ACC112 (cell line): ENCODE measurements at regions not wholly inside any gene's neighbourhood (a gene's known extent, or its start where the extent isn't known, plus 50 kb on each side); places are given as distances from the start of the nearest gene placed in this dataset.

Source experiments
- H2AFZ ChIP-seq: fragments of 200-600 bp; sonication (generic); one replicate; pipeline ENCODE4 v1.6.0; 2017; ENCODE audit warnings: antibody characterized with exemption, low read length; ENCODE audit not compliant: unreplicated experiment
- H3K27ac ChIP-seq: fragments of 200-600 bp; sonication (generic); 2 replicates; pipeline ENCODE4 v1.5.1; 2014; ENCODE audit warnings: low read depth, mild to moderate bottlenecking, antibody characterized with exemption, low read length, moderate library complexity
- H3K27me3 ChIP-seq: fragments of 200-600 bp; sonication (generic); 2 replicates; pipeline ENCODE4 v1.6.1; 2014; ENCODE audit warnings: mild to moderate bottlenecking, antibody characterized with exemption, low read length, moderate library complexity, mixed read lengths; ENCODE audit not compliant: insufficient read depth
- H3K36me3 ChIP-seq: fragments of 200-600 bp; sonication (generic); 2 replicates; pipeline ENCODE4 v1.6.1; 2016; ENCODE audit warnings: mild to moderate bottlenecking, antibody characterized with exemption, low read length, moderate library complexity, mixed read lengths; ENCODE audit not compliant: insufficient read depth
- H3K4me1 ChIP-seq: fragments of 200-600 bp; sonication (generic); one replicate; pipeline ENCODE4 v1.6.1; 2016; ENCODE audit warnings: low read length, mixed read lengths; ENCODE audit not compliant: insufficient read depth, unreplicated experiment, control insufficient read depth
- H3K4me3 ChIP-seq: fragments of 200-600 bp; sonication (generic); 2 replicates; pipeline ENCODE4 v1.5.1; 2014; ENCODE audit warnings: mild to moderate bottlenecking, low read depth, low read length
- H3K79me2 ChIP-seq: fragments of 200-600 bp; sonication (generic); one replicate; pipeline ENCODE4 v1.6.0; 2016; ENCODE audit warnings: low read length; ENCODE audit not compliant: control insufficient read depth, unreplicated experiment, insufficient read depth

DNA sequence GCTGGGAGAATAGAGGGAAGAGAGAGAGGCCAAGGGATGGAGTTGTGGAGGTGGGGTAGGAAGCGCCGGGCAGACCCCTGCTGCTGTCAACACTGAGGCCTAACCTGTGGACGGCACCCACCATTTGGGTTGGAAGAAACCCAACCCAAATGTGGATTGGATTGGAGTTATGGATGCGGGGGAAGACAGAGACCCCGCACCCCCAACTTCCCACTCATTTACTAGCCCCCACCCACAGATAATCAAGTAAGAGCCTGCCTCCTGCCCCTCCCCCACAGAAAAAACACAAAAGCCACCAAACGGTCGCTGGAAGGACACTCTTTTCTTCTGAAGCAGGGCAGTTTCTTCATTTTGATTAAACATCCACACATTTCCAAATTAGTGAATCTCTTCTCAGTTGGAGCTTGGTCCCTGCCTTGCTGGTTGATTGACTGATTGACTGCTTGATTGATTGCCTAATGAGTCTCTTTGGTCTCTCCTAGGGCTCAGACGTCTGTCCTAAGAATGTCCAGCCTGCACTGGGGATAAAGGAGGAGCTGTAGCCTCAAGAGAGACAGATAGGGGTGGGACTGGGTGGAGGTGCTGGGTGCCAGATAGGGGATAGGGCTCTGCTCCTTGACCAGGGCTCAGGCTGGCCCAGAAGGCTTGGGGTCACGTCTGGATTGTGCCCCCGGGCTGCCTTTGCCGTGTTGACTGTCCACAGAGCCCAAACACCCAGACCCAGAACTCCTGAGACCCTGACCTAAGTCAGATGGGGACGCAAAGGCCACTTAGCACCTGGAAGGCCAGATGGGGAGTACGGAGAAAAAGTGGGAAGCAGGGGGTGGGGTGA, 74.9 kb upstream of the FOXP4 start:
- no peak overlapping the region for H3K27ac ChIP-seq
- no peaks in the 10 kb centered on the region for H3K36me3 ChIP-seq
- peaks cover 16% of the 10 kb centered on the region for H3K4me1 ChIP-seq
- H3K79me2 ChIP-seq: no peaks in the 10 kb centered on the region
- H3K27me3 ChIP-seq: peaks cover 16% of the 10 kb centered on the region; the same call in 1 of the 2 replicates
- peak overlapping the region; percentile 34; the same call in 1 of the 2 replicates for H3K4me3 ChIP-seq
- no peak overlapping the region for H2AFZ ChIP-seq

DNA sequence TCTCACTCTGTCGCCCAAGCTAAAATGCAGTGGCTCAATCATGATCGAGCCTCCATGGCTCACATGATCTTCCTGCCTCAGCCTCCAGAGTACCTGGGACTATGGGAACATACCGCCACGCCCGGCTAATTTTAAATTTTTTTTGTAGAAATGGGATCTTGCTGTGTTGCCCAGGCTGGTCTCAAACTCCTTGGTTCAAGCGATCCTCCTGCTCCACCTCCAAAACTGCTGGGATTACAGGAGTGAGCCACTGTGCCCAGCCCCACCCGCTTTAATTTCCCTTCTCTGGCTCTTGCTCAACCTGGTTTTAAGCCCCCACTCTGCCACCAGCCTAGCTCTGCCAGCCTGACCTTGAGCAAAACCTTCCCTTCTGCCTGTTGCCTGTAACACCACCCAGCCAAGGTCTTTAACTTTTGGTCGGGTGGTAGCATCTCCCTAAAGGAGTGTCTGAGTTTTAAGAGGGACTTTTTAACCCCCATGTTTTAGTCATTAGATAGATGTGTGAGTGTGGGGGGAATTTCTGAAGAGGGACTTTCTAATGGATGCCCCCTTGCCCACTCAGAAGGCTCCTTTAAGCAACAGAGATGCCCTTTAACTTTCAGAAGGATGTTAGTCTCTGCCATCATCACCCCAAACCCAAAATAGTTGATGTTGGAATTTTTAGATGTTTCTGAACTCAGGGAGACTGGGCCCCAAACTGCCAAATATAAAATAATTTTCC, 71.8 kb upstream of the FOXP4 start:
- Histone ChIP-seq H3K27ac (no peak overlapping the region), H3K36me3 (no peaks in the 10 kb centered on the region), H3K27me3 (peaks cover 29% of the 10 kb centered on the region), H3K4me3 (no peak overlapping the region), H3K79me2 (no peaks in the 10 kb centered on the region), H2AFZ (no peak overlapping the region), H3K4me1 (peaks cover 11% of the 10 kb centered on the region)

DNA sequence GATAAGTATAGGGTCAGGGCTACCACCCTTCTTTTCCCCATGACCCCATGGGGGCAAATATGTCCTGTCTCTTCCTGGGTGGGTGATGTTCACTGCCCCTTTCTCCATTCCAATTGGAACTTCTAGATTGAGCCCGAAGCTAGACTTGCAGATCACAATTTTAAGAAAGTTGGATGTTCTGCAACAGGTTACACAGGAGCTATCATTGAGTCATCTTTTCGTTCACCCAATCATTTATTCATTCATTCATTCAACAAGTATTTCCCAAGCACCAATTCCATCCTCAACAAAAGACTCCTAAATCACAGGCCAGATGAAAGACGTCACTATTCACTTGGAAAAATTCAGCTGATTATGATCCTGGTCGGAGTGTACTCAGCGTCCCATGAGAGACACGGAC, 71.0 kb upstream of the FOXP4 start:
- H3K27ac ChIP-seq: no peak overlapping the region
- peaks cover 29% of the 10 kb centered on the region for H3K27me3 ChIP-seq
- no peak overlapping the region for H2AFZ ChIP-seq
- H3K36me3 ChIP-seq: no peaks in the 10 kb centered on the region
- no peak overlapping the region for H3K4me3 ChIP-seq
- no peaks in the 10 kb centered on the region for H3K79me2 ChIP-seq
- H3K4me1 ChIP-seq: peaks cover 10% of the 10 kb centered on the region

DNA sequence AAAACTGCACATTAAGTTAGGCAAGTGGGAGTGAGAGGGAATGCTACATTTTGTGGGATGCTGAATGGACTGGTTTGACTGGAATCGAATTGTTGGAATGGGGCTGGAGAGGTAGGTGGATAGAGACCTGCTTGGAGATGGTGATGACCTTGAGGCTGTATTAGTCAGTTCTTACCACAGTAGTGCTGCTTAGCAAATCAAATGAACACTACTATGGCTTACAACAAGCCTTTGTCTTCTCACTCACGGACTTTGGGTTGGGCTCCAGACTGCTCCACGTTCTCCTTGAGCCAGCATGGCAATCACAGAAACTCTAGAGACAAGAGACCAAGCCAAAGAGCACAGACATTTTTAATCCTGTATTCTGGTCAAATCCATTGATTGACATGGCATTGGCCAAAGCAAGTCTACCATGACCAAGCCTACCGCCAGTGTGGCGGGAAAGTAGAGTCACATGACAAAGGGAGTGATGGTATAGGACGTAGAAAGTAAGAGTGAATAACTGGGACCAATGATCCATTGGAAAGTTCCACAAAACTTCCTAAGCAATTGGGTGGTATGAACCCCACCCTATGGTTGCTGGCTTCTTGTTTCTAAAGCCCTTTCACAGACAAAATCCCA, 70.3 kb upstream of the FOXP4 start:
- H3K27ac ChIP-seq: no peak overlapping the region
- H2AFZ ChIP-seq: no peak overlapping the region
- no peaks in the 10 kb centered on the region for H3K79me2 ChIP-seq
- no peak overlapping the region for H3K4me3 ChIP-seq
- H3K4me1 ChIP-seq: peaks cover 5% of the 10 kb centered on the region
- H3K27me3 ChIP-seq: peaks cover 29% of the 10 kb centered on the region
- no peaks in the 10 kb centered on the region for H3K36me3 ChIP-seq

DNA sequence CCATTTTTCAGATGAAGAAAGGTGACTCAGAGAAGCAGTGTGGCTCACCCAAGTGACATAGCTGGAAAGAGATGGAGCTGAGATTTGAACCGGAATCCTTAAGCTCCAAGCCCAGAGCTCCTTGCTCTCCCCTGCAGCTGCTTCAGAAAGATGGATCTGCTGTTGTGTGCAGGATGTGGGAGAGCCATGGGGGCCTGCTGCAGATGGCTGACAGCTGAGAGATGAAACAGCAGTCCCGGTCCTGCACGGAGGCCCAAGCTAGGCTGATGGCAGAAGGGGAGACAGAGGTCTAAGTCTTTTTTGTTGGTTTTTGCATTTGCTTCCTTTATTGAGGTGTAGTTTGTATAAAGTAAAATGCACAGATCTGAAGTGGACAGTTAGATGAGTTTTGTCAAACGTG, 69.8 kb upstream of the FOXP4 start:
- no peaks in the 10 kb centered on the region for H3K4me1 ChIP-seq
- H3K27me3 ChIP-seq: peaks cover 29% of the 10 kb centered on the region
- no peak overlapping the region for H2AFZ ChIP-seq
- H3K27ac ChIP-seq: no peak overlapping the region
- H3K79me2 ChIP-seq: no peaks in the 10 kb centered on the region
- no peaks in the 10 kb centered on the region for H3K36me3 ChIP-seq
- no peak overlapping the region for H3K4me3 ChIP-seq

DNA sequence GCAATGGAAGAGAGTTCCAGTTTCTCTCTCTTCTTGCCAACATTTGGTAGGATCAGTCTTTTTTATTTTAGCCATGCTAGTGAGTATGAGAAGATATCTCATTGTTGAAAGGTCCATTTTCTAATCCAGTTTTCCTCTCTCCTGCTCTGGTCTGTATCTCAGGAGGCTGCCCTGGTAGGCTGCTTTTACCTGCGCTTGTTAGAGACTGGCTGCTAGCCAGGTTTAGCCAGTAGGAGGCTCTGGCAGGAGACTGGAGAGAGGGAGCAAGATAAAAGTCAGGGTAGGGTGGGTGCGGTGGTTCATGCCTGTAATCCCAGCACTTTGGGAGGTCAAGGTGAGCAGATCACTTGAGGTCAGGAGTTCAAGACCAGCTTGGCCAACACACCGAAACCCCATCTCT, 68.6 kb upstream of the FOXP4 start:
- H2AFZ ChIP-seq: no peak overlapping the region
- H3K4me1 ChIP-seq: no peaks in the 10 kb centered on the region
- no peaks in the 10 kb centered on the region for H3K79me2 ChIP-seq
- no peak overlapping the region for H3K27ac ChIP-seq
- H3K36me3 ChIP-seq: no peaks in the 10 kb centered on the region
- peaks cover 29% of the 10 kb centered on the region for H3K27me3 ChIP-seq
- H3K4me3 ChIP-seq: no peak overlapping the region

DNA sequence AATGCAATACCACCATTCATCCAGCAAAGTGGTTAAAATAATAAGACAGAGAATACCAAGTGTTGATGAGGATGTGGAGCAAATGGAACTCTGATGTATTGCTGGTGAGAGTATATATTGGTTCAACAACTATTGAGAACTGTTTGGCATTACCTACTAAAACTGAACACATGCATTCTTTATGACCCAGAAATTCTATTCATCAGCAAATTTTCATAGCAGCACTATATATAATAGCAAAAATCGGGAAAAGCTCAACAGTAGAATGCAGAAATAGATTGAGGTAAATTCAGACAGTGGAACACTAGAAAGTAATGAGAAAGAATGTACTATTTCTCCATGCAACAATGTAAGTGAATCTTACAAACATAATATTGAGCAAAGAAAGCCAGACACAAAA, 62.2 kb upstream of the FOXP4 start:
- Histone ChIP-seq H3K36me3 (no peaks in the 10 kb centered on the region), H3K79me2 (no peaks in the 10 kb centered on the region), H3K27me3 (0 out of 2 replicates have a peak, but pooled peaks cover 4% of the 10 kb centered on the region), H2AFZ (no peak overlapping the region), H3K4me3 (no peak overlapping the region), H3K27ac (no peak overlapping the region), H3K4me1 (peaks cover 13% of the 10 kb centered on the region)

DNA sequence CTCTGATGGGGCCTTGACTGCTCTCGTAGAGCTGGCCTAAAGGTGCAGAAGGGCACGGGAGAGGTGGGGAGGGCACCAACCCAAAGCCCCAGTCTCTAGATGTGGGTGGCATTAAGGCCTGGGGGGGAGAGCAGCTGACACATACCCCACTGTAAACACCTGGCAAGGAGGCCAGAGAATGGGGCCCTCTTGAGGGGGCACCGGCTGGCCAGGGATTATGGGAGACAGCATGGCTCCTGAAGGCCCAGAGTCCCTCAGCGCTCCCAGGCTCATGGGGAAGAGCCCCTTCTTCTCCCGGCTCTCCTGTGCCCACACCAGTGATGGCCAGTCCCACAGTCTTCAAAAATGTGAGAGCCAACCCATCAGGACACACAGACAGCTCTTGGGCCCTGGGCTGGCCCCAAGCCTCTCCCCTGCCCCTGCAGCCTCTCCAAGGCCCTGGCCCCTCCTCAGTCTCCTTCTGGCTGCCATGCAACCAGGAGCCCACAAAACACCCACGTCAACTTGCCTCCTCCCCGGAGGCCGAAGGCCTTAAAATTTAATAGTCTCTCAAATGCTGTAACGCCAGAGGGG, 58.2 kb upstream of the FOXP4 start:
- no peaks in the 10 kb centered on the region for H3K36me3 ChIP-seq
- no peak overlapping the region for H3K4me3 ChIP-seq
- H3K4me1 ChIP-seq: peaks cover 20% of the 10 kb centered on the region
- no peak overlapping the region for H3K27ac ChIP-seq
- 0 out of 2 replicates have a peak, but pooled peaks cover 4% of the 10 kb centered on the region for H3K27me3 ChIP-seq
- H3K79me2 ChIP-seq: no peaks in the 10 kb centered on the region
- H2AFZ ChIP-seq: peak overlapping the region; percentile 70

DNA sequence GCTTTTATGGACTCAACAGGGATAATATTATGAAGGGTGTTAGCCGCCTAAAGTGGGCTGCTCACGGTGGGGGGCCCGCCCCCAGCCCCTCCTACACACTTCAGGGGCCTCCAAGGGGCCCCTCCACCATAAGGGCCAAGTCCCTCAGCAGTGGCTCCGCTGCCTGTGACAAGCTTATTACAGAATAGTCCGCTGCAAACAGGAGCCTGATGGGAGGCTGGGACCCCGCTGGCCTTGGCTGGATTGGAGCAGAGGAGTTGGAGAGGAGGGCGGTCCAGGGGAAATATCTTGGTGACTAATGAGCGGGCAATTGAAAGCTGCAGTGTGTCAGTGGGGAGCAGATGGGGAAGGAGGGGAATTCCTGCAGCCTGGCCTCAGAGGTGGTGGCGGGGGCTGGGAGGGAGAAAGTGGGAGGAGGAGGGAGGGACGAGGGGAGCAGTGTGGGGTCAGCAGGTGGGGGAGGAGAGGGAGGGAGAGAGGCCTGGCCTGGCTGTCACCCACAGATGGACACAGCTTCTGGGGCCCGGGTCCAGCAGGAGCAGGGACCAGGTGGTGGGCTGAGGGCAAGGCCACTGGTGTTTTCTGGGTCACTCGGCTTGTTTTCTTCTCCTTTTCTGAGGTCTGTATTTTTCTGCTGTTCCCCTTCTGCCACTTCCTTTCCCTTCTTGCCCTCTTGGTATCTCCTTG, 57.6 kb upstream of the FOXP4 start:
- Histone ChIP-seq H3K4me1 (peaks cover 20% of the 10 kb centered on the region), H3K36me3 (no peaks in the 10 kb centered on the region), H2AFZ (peak overlapping the region; percentile 70), H3K27ac (no peak overlapping the region), H3K27me3 (0 out of 2 replicates have a peak, but pooled peaks cover 4% of the 10 kb centered on the region), H3K4me3 (no peak overlapping the region), H3K79me2 (no peaks in the 10 kb centered on the region)
